ENCODE measurements at regions not wholly inside any gene's neighbourhood (a gene's known extent, or its start where the extent isn't known, plus 50 kb on each side); places are given as distances from the start of the nearest gene placed in this dataset.

DNA sequence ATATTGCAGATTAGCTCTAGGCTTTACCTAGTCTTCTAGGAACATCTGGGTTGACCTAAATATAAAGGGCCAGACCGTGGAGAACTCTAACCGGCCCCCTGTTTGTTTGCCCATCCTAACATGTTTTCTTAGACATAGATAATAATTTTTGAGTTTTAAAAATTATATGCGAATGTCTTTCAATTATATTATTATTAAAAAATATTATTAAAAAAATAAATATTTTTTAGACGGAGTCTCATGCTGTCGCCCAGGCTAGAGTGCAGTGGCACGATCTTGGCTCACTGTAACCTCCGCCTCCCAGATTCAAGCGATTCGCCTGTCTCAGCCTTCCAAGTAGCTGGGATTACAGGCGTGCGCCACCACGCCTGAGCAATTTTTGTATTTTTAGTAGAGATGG lies 318.5 kb downstream of the INHBA start:
- Histone ChIP-seq H3K9me2 (no peaks in the 10 kb centered on the region), H3K9ac (no peak overlapping the region)
- TF ChIP-seq ZBTB33 (IDR thresholded peaks at IDR 0.05; ENCODE audit: borderline replicate concordance, low read depth), result no peak
- TF ChIP-seq NRF1 (IDR thresholded peaks at IDR 0.05; ENCODE audit: low read depth, low read length), result no peak
- TF ChIP-seq JUND (IDR thresholded peaks at IDR 0.05), result no peak
- TF ChIP-seq, protein P1, sequence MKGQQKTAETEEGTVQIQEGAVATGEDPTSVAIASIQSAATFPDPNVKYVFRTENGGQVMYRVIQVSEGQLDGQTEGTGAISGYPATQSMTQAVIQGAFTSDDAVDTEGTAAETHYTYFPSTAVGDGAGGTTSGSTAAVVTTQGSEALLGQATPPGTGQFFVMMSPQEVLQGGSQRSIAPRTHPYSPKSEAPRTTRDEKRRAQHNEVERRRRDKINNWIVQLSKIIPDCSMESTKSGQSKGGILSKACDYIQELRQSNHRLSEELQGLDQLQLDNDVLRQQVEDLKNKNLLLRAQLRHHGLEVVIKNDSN (IDR thresholded peaks at IDR 0.05; ENCODE audit: borderline replicate concordance, low read depth), result no peak
- no peak for TF ChIP-seq TCF12 (IDR thresholded peaks at IDR 0.05)
- no peak for TF ChIP-seq FOXJ3 (CRISPR knock-in tag; IDR thresholded peaks at IDR 0.05)
- TF ChIP-seq TEAD4 (IDR thresholded peaks at IDR 0.05; ENCODE audit: borderline replicate concordance, insufficient read depth), result no peak

GRCh38 chr7:41383596-41383995 lies 319.3 kb downstream of the INHBA start:
- Histone ChIP-seq H3K36me3 (replicated peaks in 1 of 2; ENCODE audit: control insufficient read depth in 1 of 2, insufficient read depth in 2 of 2, low read length in 1 of 2) (no peaks in the 10 kb centered on the region), H2AFZ (ENCODE audit: low read depth) (no peak overlapping the region), H3K4me3 (ENCODE audit: low read depth in 2 of 2, low read length in 1 of 2) (no peak overlapping the region), H3F3A (replicated peaks; ENCODE audit: insufficient read depth) (no peaks in the 10 kb centered on the region), H4K20me1 (ENCODE audit: insufficient read depth) (no peaks in the 10 kb centered on the region), H3K4me2 (no peak overlapping the region), H3K9ac (no peak overlapping the region), H3K79me2 (ENCODE audit: insufficient read depth) (no peaks in the 10 kb centered on the region), H3K9me2 (no peaks in the 10 kb centered on the region), H3K27ac (ENCODE audit: low read depth in 2 of 2, low read length in 1 of 2) (no peak overlapping the region), H3K4me1 (ENCODE audit: control insufficient read depth in 1 of 2, insufficient read depth in 2 of 2, low read depth in 1 of 2, low read length in 1 of 2) (no peaks in the 10 kb centered on the region; a peak in 1 of 4 replicates), H3K9me3 (no peaks in the 10 kb centered on the region), H3K27me3 (ENCODE audit: insufficient read depth) (no peaks in the 10 kb centered on the region)
- DNase-seq, result no peak
- ChIA-PET CTCF (no interaction called here), POLR2A (no interaction called here)
- WGBS (ENCODE audit: low lambda C conversion rate), result 51% methylated on average over 3 of the region's 3 CpGs
- TF ChIP-seq MAX (IDR thresholded peaks at IDR 0.05; ENCODE audit: low read depth), result no peak
- no peak for TF ChIP-seq MXI1 (IDR thresholded peaks at IDR 0.05; ENCODE audit: low read depth, low read length)
- no peak for TF ChIP-seq FOSL2 (IDR thresholded peaks at IDR 0.05; ENCODE audit: borderline replicate concordance, low read depth)
- TF ChIP-seq EP300 (IDR thresholded peaks at IDR 0.05; ENCODE audit: borderline replicate concordance in 1 of 2, low read depth in 1 of 2, low read length in 1 of 2), result no peak
- no peak for TF ChIP-seq ELF1 (IDR thresholded peaks at IDR 0.05)
- no peak for TF ChIP-seq SMC3 (IDR thresholded peaks at IDR 0.05; ENCODE audit: low read depth, low read length)
- no peak for TF ChIP-seq POLR2AphosphoS5 (IDR thresholded peaks at IDR 0.05; ENCODE audit: low read depth, low read length)
- TF ChIP-seq TCF12 (IDR thresholded peaks at IDR 0.05), result no peak
- TF ChIP-seq NFIC (IDR thresholded peaks at IDR 0.05; ENCODE audit: borderline replicate concordance), result no peak

More for the DNA sequence above, 318.5 kb downstream of the INHBA start:
- Histone ChIP-seq H3K9me3 (no peaks in the 10 kb centered on the region), H3K4me2 (no peak overlapping the region), H3K27ac (ENCODE audit: low read depth in 2 of 2, low read length in 1 of 2) (no peak overlapping the region), H2AFZ (ENCODE audit: low read depth) (no peak overlapping the region), H4K20me1 (ENCODE audit: insufficient read depth) (no peaks in the 10 kb centered on the region), H3K4me1 (ENCODE audit: control insufficient read depth in 1 of 2, insufficient read depth in 2 of 2, low read depth in 1 of 2, low read length in 1 of 2) (no peaks in the 10 kb centered on the region), H3F3A (replicated peaks; ENCODE audit: insufficient read depth) (no peaks in the 10 kb centered on the region), H3K79me2 (ENCODE audit: insufficient read depth) (no peaks in the 10 kb centered on the region), H3K36me3 (replicated peaks in 1 of 2; ENCODE audit: control insufficient read depth in 1 of 2, insufficient read depth in 2 of 2, low read length in 1 of 2) (no peaks in the 10 kb centered on the region), H3K27me3 (ENCODE audit: insufficient read depth) (no peaks in the 10 kb centered on the region), H3K4me3 (ENCODE audit: low read depth in 2 of 2, low read length in 1 of 2) (no peak overlapping the region)
- WGBS (ENCODE audit: low lambda C conversion rate), result 79% methylated on average over 12 of the region's 12 CpGs
- ChIA-PET POLR2A (no interaction called here), CTCF (no interaction called here)
- no peak for DNase-seq

Data from SK-N-SH (cell line).